ENCODE measurements at regions not wholly inside any gene's neighbourhood (a gene's known extent, or its start where the extent isn't known, plus 50 kb on each side); places are given as distances from the start of the nearest gene placed in this dataset.

GRCh38 chr3:88987776-88988175, 119.6 kb upstream of the EPHA3 start:
- Histone ChIP-seq H3K9me3 (no peaks in the 10 kb centered on the region), H3K36me3 (ENCODE audit: control insufficient read depth, insufficient read depth, low read length) (no peaks in the 10 kb centered on the region), H3K27me3 (replicated peaks; ENCODE audit: control insufficient read depth, insufficient read depth, low read length) (no peaks in the 10 kb centered on the region), H3K4me3 (ENCODE audit: low read depth, low read length) (no peak overlapping the region), H3K4me1 (no peaks in the 10 kb centered on the region)
- no peak for DNase-seq
- Mint-ChIP-seq H3K36me3 (ENCODE audit: insufficient read depth, unreplicated experiment) (no peaks in the 10 kb centered on the region), H3K27me3 (ENCODE audit: insufficient read depth, unreplicated experiment) (no peaks in the 10 kb centered on the region), H3K9me3 (ENCODE audit: unreplicated experiment) (no peaks in the 10 kb centered on the region), H3K27ac (ENCODE audit: unreplicated experiment) (no peak overlapping the region), H3K4me3 (ENCODE audit: unreplicated experiment) (no peak overlapping the region), H3K4me1 (ENCODE audit: low read depth, unreplicated experiment) (no peaks in the 10 kb centered on the region)
- POLR2A ChIA-PET: no interaction called here
- intact Hi-C loops (cut with micrococcal nuclease; ENCODE audit: unreplicated experiment): no loop called here
- TF ChIP-seq, protein P1, sequence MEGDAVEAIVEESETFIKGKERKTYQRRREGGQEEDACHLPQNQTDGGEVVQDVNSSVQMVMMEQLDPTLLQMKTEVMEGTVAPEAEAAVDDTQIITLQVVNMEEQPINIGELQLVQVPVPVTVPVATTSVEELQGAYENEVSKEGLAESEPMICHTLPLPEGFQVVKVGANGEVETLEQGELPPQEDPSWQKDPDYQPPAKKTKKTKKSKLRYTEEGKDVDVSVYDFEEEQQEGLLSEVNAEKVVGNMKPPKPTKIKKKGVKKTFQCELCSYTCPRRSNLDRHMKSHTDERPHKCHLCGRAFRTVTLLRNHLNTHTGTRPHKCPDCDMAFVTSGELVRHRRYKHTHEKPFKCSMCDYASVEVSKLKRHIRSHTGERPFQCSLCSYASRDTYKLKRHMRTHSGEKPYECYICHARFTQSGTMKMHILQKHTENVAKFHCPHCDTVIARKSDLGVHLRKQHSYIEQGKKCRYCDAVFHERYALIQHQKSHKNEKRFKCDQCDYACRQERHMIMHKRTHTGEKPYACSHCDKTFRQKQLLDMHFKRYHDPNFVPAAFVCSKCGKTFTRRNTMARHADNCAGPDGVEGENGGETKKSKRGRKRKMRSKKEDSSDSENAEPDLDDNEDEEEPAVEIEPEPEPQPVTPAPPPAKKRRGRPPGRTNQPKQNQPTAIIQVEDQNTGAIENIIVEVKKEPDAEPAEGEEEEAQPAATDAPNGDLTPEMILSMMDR (IDR thresholded peaks at IDR 0.05; ENCODE audit: insufficient read depth in 1 of 2, low read depth in 1 of 2, low read length in 1 of 2, severe bottlenecking in 1 of 2, unreplicated experiment in 1 of 2): no peak
- no TSS peak for BruUV-seq (replicated peaks)
- CTCF ChIA-PET: interaction anchor here (0.6 kb wide), 1 partner anchor 112 kb away, joined by 3 read pairs; no protein-coding TSS in a partner anchor

DNA sequence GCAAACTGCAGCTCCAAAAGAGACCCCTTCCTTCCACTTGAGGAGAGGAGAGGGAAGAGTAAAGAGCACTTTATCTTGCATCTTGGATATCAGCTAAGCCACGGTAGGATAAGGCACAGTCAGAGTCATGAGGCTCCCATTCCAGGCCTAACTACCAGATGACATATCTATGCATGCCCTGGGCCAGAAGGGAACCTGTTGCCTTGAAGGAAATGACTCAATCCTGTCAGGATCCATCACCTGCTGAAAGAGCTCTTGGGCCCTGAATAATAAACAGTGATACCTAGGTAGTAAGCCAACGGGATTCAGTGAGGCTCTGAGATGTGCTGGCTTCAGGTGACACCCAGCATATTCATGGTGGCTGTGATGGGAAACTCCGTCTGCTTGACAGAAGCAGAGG, 118.5 kb upstream of the EPHA3 start:
- Histone ChIP-seq H3K4me3 (ENCODE audit: low read depth, low read length) (no peak overlapping the region), H3K4me1 (no peaks in the 10 kb centered on the region), H3K36me3 (ENCODE audit: control insufficient read depth, insufficient read depth, low read length) (no peaks in the 10 kb centered on the region), H3K27me3 (replicated peaks; ENCODE audit: control insufficient read depth, insufficient read depth, low read length) (no peaks in the 10 kb centered on the region), H3K9me3 (no peaks in the 10 kb centered on the region)
- Mint-ChIP-seq H3K4me1 (ENCODE audit: low read depth, unreplicated experiment) (no peaks in the 10 kb centered on the region), H3K27ac (ENCODE audit: unreplicated experiment) (no peak overlapping the region), H3K4me3 (ENCODE audit: unreplicated experiment) (no peak overlapping the region), H3K27me3 (ENCODE audit: insufficient read depth, unreplicated experiment) (no peaks in the 10 kb centered on the region), H3K9me3 (ENCODE audit: unreplicated experiment) (no peaks in the 10 kb centered on the region), H3K36me3 (ENCODE audit: insufficient read depth, unreplicated experiment) (no peaks in the 10 kb centered on the region)
- no TSS peak for BruUV-seq (replicated peaks)
- TF ChIP-seq, protein P1 (IDR thresholded peaks at IDR 0.05; ENCODE audit: insufficient read depth in 1 of 2, low read depth in 1 of 2, low read length in 1 of 2, severe bottlenecking in 1 of 2, unreplicated experiment in 1 of 2): no peak
- intact Hi-C loops (cut with micrococcal nuclease; ENCODE audit: unreplicated experiment): no loop called here
- CTCF ChIA-PET: no interaction called here
- DNase-seq: no peak
- POLR2A ChIA-PET: no interaction called here

- no peaks in the 10 kb centered on the region for H3K4me1 ChIP-seq
- Mint-ChIP-seq H3K9me3 (ENCODE audit: unreplicated experiment) (no peaks in the 10 kb centered on the region), H3K4me3 (ENCODE audit: unreplicated experiment) (no peak overlapping the region), H3K27me3 (ENCODE audit: insufficient read depth, unreplicated experiment) (peaks cover 3% of the 10 kb centered on the region), H3K27ac (ENCODE audit: unreplicated experiment) (no peak overlapping the region), H3K36me3 (ENCODE audit: insufficient read depth, unreplicated experiment) (no peaks in the 10 kb centered on the region), H3K4me1 (ENCODE audit: low read depth, unreplicated experiment) (no peaks in the 10 kb centered on the region)
- no peak for DNase-seq
- intact Hi-C loops (cut with micrococcal nuclease; ENCODE audit: unreplicated experiment): no loop called here
- POLR2A ChIA-PET: no interaction called here
- H3K9me3 ChIP-seq: no peaks in the 10 kb centered on the region
- BruUV-seq (replicated peaks): no TSS peak
- no peaks in the 10 kb centered on the region for H3K36me3 ChIP-seq (ENCODE audit: control insufficient read depth, insufficient read depth, low read length)
- TF ChIP-seq, protein P1 (IDR thresholded peaks at IDR 0.05; ENCODE audit: insufficient read depth in 1 of 2, low read depth in 1 of 2, low read length in 1 of 2, severe bottlenecking in 1 of 2, unreplicated experiment in 1 of 2): no peak
- H3K4me3 ChIP-seq (ENCODE audit: low read depth, low read length): no peak overlapping the region
- CTCF ChIA-PET: no interaction called here
- H3K27me3 ChIP-seq (replicated peaks; ENCODE audit: control insufficient read depth, insufficient read depth, low read length): no peaks in the 10 kb centered on the region
Observed at GRCh38 chr3:88991496-88991895, 115.9 kb upstream of the EPHA3 start.

All from Caco-2 (cell line).